Naive thymus-derived CD4-positive, alpha-beta T cell (primary cell): ENCODE measurements at regions not wholly inside any gene's neighbourhood (a gene's known extent, or its start where the extent isn't known, plus 50 kb on each side); places are given as distances from the start of the nearest gene placed in this dataset.

Experiments
- ATAC-seq: fragments of 150-1000 bp; cut with Tn5 transposase; 2 replicates; pipeline ENCODE4 v1.10.0; 2021; ENCODE audit warnings: mild to moderate bottlenecking, moderate library complexity
- CTCF ChIA-PET: fragments of 350-600 bp; sonication (Branson Sonifier 250); formaldehyde crosslinking; loops from one replicate; lab custom pipeline; 2021; ENCODE audit warnings: antibody characterized with exemption; lab: Charles Lee
- POLR2A ChIA-PET: fragments of 350-600 bp; sonication (Branson Sonifier 250); formaldehyde crosslinking; loops from one replicate; lab custom pipeline; 2021; ENCODE audit warnings: antibody characterized with exemption, inconsistent platforms; lab: Charles Lee
- DNase-seq, 9 donors: peaks; one replicate each; pipeline versions ENCODE4 v3.0.0 to v3.0.0-alpha.2; 2020 to 2022; ENCODE audit warnings: mixed read lengths in 1 of 9
- H3K27ac ChIP-seq: one replicate; pipeline ENCODE4 v1.7.0; 2013; ENCODE audit warnings: mild to moderate bottlenecking, low read depth, low read length, moderate library complexity
- H3K27me3 ChIP-seq, 2 donors: one replicate each; pipeline ENCODE4 v1.7.0; 2013; ENCODE audit warnings: low read length in 2 of 2, mild to moderate bottlenecking in 2 of 2, moderate library complexity in 2 of 2; ENCODE audit not compliant: control insufficient read depth in 2 of 2, insufficient read depth in 2 of 2
- H3K36me3 ChIP-seq, 3 experiments: 1 replicate in 2 of 3; 2 replicates in 1 of 3; pipeline ENCODE4 v1.7.0; 2013; ENCODE audit warnings: low read length in 3 of 3, mild to moderate bottlenecking in 3 of 3, moderate library complexity in 1 of 3; ENCODE audit not compliant: insufficient read depth in 3 of 3, control insufficient read depth in 2 of 3
- H3K4me1 ChIP-seq, 2 donors: one replicate each; pipeline ENCODE4 v1.7.0; 2013; ENCODE audit warnings: low read length in 2 of 2, mild to moderate bottlenecking in 2 of 2, moderate library complexity in 1 of 2; ENCODE audit not compliant: control insufficient read depth in 2 of 2, insufficient read depth in 2 of 2
- H3K4me3 ChIP-seq: 2 replicates; pipeline ENCODE4 v1.7.0; 2013; ENCODE audit warnings: mild to moderate bottlenecking, low read length
- H3K9me3 ChIP-seq, 3 experiments: 1 replicate in 2 of 3; 2 replicates in 1 of 3; pipeline ENCODE4 v1.7.0; 2013; ENCODE audit warnings: low read length in 3 of 3; ENCODE audit not compliant: control insufficient read depth in 2 of 3
- H3K27ac Mint-ChIP-seq, 9 donors: one replicate each; pipeline ENCODE4 v1.8.0; 2020 to 2022; ENCODE audit warnings: mixed read lengths in 9 of 9, mild to moderate bottlenecking in 8 of 9, moderate library complexity in 5 of 9, inconsistent platforms in 2 of 9
- H3K27me3 Mint-ChIP-seq, 5 donors: one replicate each; pipeline ENCODE4 v1.8.0; 2021 to 2022; ENCODE audit warnings: mixed read lengths in 5 of 5, mild to moderate bottlenecking in 1 of 5
- H3K36me3 Mint-ChIP-seq, 5 donors: one replicate each; pipeline ENCODE4 v1.8.0; 2020 to 2022; ENCODE audit warnings: mixed read lengths in 5 of 5, mild to moderate bottlenecking in 3 of 5, inconsistent platforms in 1 of 5
- H3K4me1 Mint-ChIP-seq, 7 donors: one replicate each; pipeline ENCODE4 v1.8.0; 2020 to 2022; ENCODE audit warnings: mixed read lengths in 7 of 7, mild to moderate bottlenecking in 3 of 7, inconsistent platforms in 1 of 7
- H3K4me3 Mint-ChIP-seq, 10 donors: one replicate each; pipeline ENCODE4 v1.8.0; 2020 to 2022; ENCODE audit warnings: mild to moderate bottlenecking in 10 of 10, mixed read lengths in 10 of 10, moderate library complexity in 6 of 10, inconsistent platforms in 2 of 10
- H3K9me3 Mint-ChIP-seq, 11 donors: one replicate each; pipeline ENCODE4 v1.8.0; 2020 to 2022; ENCODE audit warnings: mixed read lengths in 11 of 11, mild to moderate bottlenecking in 4 of 11, inconsistent platforms in 1 of 11, moderate library complexity in 1 of 11
- intact Hi-C, 2 donors: fragments of 100-400 bp; cut with micrococcal nuclease; formaldehyde crosslinking; loops; one replicate each; pipeline ENCODE4 v1.15.1; 2023

GRCh38 chr1:188317894-188318293, 1489.1 kb downstream of the PLA2G4A start:
- peaks cover 0 to 3% (median 0%) of the 10 kb centered on the region in 3 experiments for H3K9me3 ChIP-seq
- no peaks in the 10 kb centered on the region for H3K4me1 ChIP-seq
- no peak overlapping the region for H3K4me3 ChIP-seq
- H3K4me3 Mint-ChIP-seq = no peak overlapping the region
- no peaks in the 10 kb centered on the region for H3K36me3 ChIP-seq
- H3K27ac ChIP-seq = no peak overlapping the region
- intact Hi-C loops = no loop called here
- no peak overlapping the region for H3K27ac Mint-ChIP-seq
- ATAC-seq (no peak), DNase-seq (no peak)
- ChIA-PET POLR2A (no interaction called here), CTCF (no interaction called here)
- H3K9me3 Mint-ChIP-seq = peaks cover 0 to 4% (median 0%) of the 10 kb centered on the region in 11 donors
- H3K27me3 Mint-ChIP-seq = no peaks in the 10 kb centered on the region
- no peaks in the 10 kb centered on the region for H3K36me3 Mint-ChIP-seq
- no peaks in the 10 kb centered on the region for H3K27me3 ChIP-seq
- no peaks in the 10 kb centered on the region for H3K4me1 Mint-ChIP-seq

GRCh38 chr1:188325211-188325610, 1496.5 kb downstream of the PLA2G4A start:
- Histone ChIP-seq H3K4me3 (no peak overlapping the region), H3K36me3 (no peaks in the 10 kb centered on the region), H3K9me3 (no peaks in the 10 kb centered on the region), H3K27me3 (no peaks in the 10 kb centered on the region), H3K27ac (no peak overlapping the region), H3K4me1 (no peaks in the 10 kb centered on the region)
- DNase-seq = no peak
- no peaks in the 10 kb centered on the region for H3K27me3 Mint-ChIP-seq
- no peak overlapping the region for H3K27ac Mint-ChIP-seq
- ChIA-PET POLR2A (no interaction called here), CTCF (no interaction called here)
- intact Hi-C loops = no loop called here
- no peaks in the 10 kb centered on the region for H3K4me1 Mint-ChIP-seq
- H3K9me3 Mint-ChIP-seq = peaks cover 0 to 4% (median 1%) of the 10 kb centered on the region in 11 donors
- ATAC-seq = no peak
- H3K36me3 Mint-ChIP-seq = no peaks in the 10 kb centered on the region
- no peak overlapping the region for H3K4me3 Mint-ChIP-seq

- no peaks in the 10 kb centered on the region for H3K27me3 ChIP-seq
- Mint-ChIP-seq H3K4me3 (no peak overlapping the region), H3K9me3 (peaks cover 0 to 29% (median 5%) of the 10 kb centered on the region in 11 donors), H3K4me1 (no peaks in the 10 kb centered on the region), H3K36me3 (no peaks in the 10 kb centered on the region), H3K27ac (no peak overlapping the region), H3K27me3 (no peaks in the 10 kb centered on the region)
- ATAC-seq = no peak
- no peak overlapping the region for H3K27ac ChIP-seq
- POLR2A ChIA-PET = no interaction called here
- H3K4me3 ChIP-seq = no peak overlapping the region
- intact Hi-C loops = no loop called here
- CTCF ChIA-PET = no interaction called here
- no peaks in the 10 kb centered on the region for H3K36me3 ChIP-seq
- DNase-seq = no peak
- no peaks in the 10 kb centered on the region for H3K9me3 ChIP-seq
- H3K4me1 ChIP-seq = no peaks in the 10 kb centered on the region
These were observed 1515.2 kb downstream of the PLA2G4A start for GRCh38 chr1:188343914-188344313.

DNA sequence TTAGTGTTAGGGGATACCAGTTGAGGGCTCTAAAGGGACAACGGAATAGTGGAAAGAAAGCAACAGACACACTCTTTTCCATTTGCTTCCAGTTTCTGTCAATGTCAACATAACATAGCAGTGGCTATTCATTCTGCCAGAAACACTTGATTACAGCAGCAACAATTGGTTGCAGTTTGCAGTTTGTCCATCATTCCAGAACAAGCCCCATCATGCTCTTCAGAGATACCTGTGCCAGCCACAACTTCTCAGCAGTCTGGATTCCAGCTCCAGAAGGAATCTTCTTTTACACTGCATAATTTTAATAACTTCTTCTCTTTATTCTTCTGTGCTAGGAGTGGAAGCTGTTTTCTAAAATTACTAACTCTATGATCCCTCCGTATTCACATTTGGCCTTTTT, 1521.4 kb downstream of the PLA2G4A start:
- CTCF ChIA-PET = no interaction called here
- Mint-ChIP-seq H3K36me3 (no peaks in the 10 kb centered on the region), H3K4me1 (no peaks in the 10 kb centered on the region), H3K27me3 (no peaks in the 10 kb centered on the region), H3K9me3 (peaks cover 0 to 8% (median 2%) of the 10 kb centered on the region in 11 donors), H3K27ac (no peak overlapping the region), H3K4me3 (no peak overlapping the region)
- H3K9me3 ChIP-seq = no peaks in the 10 kb centered on the region
- no peaks in the 10 kb centered on the region for H3K27me3 ChIP-seq
- DNase-seq = no peak
- no peak overlapping the region for H3K27ac ChIP-seq
- POLR2A ChIA-PET = no interaction called here
- no peaks in the 10 kb centered on the region for H3K36me3 ChIP-seq
- H3K4me3 ChIP-seq = no peak overlapping the region
- H3K4me1 ChIP-seq = no peaks in the 10 kb centered on the region
- intact Hi-C loops = no loop called here
- no peak for ATAC-seq

DNA sequence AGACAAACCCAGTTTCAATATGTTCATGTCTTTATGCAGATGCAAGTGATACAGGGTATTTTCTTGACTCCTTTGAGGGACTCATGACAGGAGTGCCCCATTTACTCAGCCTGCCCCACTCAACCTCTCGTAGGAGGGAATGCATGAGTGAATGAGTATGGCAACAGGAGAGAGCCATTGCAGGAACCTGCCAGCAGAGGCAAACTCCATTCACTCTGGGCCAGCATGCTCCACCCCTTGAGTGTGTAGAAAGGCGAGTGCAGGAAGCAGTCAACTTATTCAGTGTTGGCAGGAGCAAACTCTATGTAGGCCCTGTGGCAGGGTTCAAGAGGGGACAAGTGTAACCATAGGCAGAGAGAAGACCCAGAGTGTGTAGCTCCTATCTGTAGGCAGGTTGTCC, 1526.3 kb downstream of the PLA2G4A start:
- Histone ChIP-seq H3K27me3 (no peaks in the 10 kb centered on the region), H3K36me3 (no peaks in the 10 kb centered on the region), H3K27ac (no peak overlapping the region), H3K4me3 (no peak overlapping the region), H3K9me3 (peaks cover 0 to 7% (median 0%) of the 10 kb centered on the region in 3 experiments), H3K4me1 (no peaks in the 10 kb centered on the region)
- Mint-ChIP-seq H3K4me3 (no peak overlapping the region), H3K4me1 (no peaks in the 10 kb centered on the region), H3K27ac (no peak overlapping the region), H3K27me3 (no peaks in the 10 kb centered on the region), H3K36me3 (peaks cover 0 to 3% (median 0%) of the 10 kb centered on the region in 5 donors), H3K9me3 (peaks cover 0 to 32% (median 13%) of the 10 kb centered on the region in 11 donors)
- no peak for ATAC-seq
- POLR2A ChIA-PET = no interaction called here
- no peak for DNase-seq
- CTCF ChIA-PET = no interaction called here
- intact Hi-C loops = no loop called here

DNA sequence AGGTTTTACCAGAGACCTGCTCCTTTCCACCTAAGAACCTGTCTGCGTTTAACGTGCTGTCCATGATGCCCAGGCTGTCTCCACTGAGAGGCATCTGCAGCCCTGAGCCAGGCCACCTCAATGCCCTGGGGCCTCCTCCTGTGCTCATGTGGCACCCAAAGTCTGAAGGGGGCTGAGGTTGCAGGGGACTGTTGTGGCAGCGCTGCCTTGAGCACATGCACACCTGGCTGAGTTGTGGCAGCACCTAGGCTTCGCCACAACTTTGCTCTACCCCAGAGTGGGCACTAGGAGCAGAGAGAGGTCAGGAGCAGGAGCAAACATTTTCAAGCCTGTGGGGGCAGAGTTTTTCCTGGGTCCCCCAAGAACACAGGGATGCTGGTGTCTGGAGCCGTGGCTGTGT, 1527.1 kb downstream of the PLA2G4A start:
- peaks cover 0 to 7% (median 0%) of the 10 kb centered on the region in 3 experiments for H3K9me3 ChIP-seq
- Mint-ChIP-seq H3K4me3 (no peak overlapping the region), H3K9me3 (peaks cover 0 to 33% (median 13%) of the 10 kb centered on the region in 11 donors), H3K36me3 (peaks cover 0 to 3% (median 0%) of the 10 kb centered on the region in 5 donors), H3K27ac (no peak overlapping the region), H3K4me1 (no peaks in the 10 kb centered on the region), H3K27me3 (no peaks in the 10 kb centered on the region)
- no peaks in the 10 kb centered on the region for H3K4me1 ChIP-seq
- intact Hi-C loops = no loop called here
- POLR2A ChIA-PET = no interaction called here
- H3K4me3 ChIP-seq = no peak overlapping the region
- H3K36me3 ChIP-seq = no peaks in the 10 kb centered on the region
- CTCF ChIA-PET = no interaction called here
- no peaks in the 10 kb centered on the region for H3K27me3 ChIP-seq
- no peak for ATAC-seq
- no peak overlapping the region for H3K27ac ChIP-seq
- no peak for DNase-seq

GRCh38 chr1:188359315-188359714, 1530.6 kb downstream of the PLA2G4A start:
- H3K36me3 ChIP-seq = no peaks in the 10 kb centered on the region
- ChIA-PET CTCF (no interaction called here), POLR2A (no interaction called here)
- intact Hi-C loops = no loop called here
- H3K27ac Mint-ChIP-seq = no peak overlapping the region
- H3K9me3 ChIP-seq = peaks cover 0 to 7% (median 0%) of the 10 kb centered on the region in 3 experiments
- H3K4me1 Mint-ChIP-seq = no peaks in the 10 kb centered on the region
- H3K4me1 ChIP-seq = no peaks in the 10 kb centered on the region
- no peaks in the 10 kb centered on the region for H3K27me3 ChIP-seq
- H3K4me3 Mint-ChIP-seq = no peak overlapping the region
- H3K9me3 Mint-ChIP-seq = peaks cover 0 to 33% (median 14%) of the 10 kb centered on the region in 11 donors
- peaks cover 0 to 3% (median 0%) of the 10 kb centered on the region in 5 donors for H3K36me3 Mint-ChIP-seq
- no peak overlapping the region for H3K4me3 ChIP-seq
- H3K27ac ChIP-seq = no peak overlapping the region
- H3K27me3 Mint-ChIP-seq = no peaks in the 10 kb centered on the region
- ATAC-seq (no peak), DNase-seq (no peak)
